ENCODE measurements at regions not wholly inside any gene's neighbourhood (a gene's known extent, or its start where the extent isn't known, plus 50 kb on each side); places are given as distances from the start of the nearest gene placed in this dataset.

- no peaks in the 10 kb centered on the region for H3K36me3 ChIP-seq (ENCODE audit: control insufficient read depth, insufficient read depth, low read length)
- POLR2A ChIA-PET: no interaction called here
Observed at GRCh38 chr3:87694678-87695077, 364.1 kb downstream of the CGGBP1 start.

More at GRCh38 chr3:87694678-87695077, 364.1 kb downstream of the CGGBP1 start:
- Histone ChIP-seq H3K27me3 (ENCODE audit: control insufficient read depth in 2 of 2, insufficient read depth in 2 of 2, low read length in 2 of 2) (no peaks in the 10 kb centered on the region), H2AFZ (ENCODE audit: low read depth, low read length) (no peak overlapping the region), H3K9me3 (replicated peaks; ENCODE audit: control insufficient read depth, insufficient read depth, low read depth, low read length) (no peaks in the 10 kb centered on the region), H3K27ac (ENCODE audit: extremely low read depth, low read depth, low read length) (no peak overlapping the region), H3K9me1 (ENCODE audit: control insufficient read depth, insufficient read depth, low read length) (no peaks in the 10 kb centered on the region), H3K4me2 (ENCODE audit: insufficient read depth, low read length) (no peak overlapping the region), H3K4me3 (no peak overlapping the region), H4K20me1 (replicated peaks; ENCODE audit: control insufficient read depth, insufficient read depth, low read length) (no peaks in the 10 kb centered on the region), H3K9ac (ENCODE audit: insufficient read depth in 1 of 2, low read depth in 2 of 2, low read length in 2 of 2) (no peak overlapping the region), H3K4me1 (replicated peaks in 1 of 2; ENCODE audit: control insufficient read depth in 2 of 2, insufficient read depth in 2 of 2, low read length in 2 of 2) (no peaks in the 10 kb centered on the region; a peak in 1 of 5 replicates), H3K79me2 (ENCODE audit: control insufficient read depth, insufficient read depth, low read length) (no peaks in the 10 kb centered on the region)
- ATAC-seq: no peak
- in situ Hi-C loops (cut with MboI): no loop called here
- 13% methylated on average over 2 of the region's 2 CpGs for WGBS (ENCODE audit: insufficient coverage, low coverage, missing lambda C conversion rate)
- intact Hi-C loops (cut with micrococcal nuclease): no loop called here
- TF ChIP-seq HNRNPL (IDR thresholded peaks at IDR 0.05; ENCODE audit: low read depth, low read length) (no peak), ZBTB1 (CRISPR knock-in tag; IDR thresholded peaks at IDR 0.05; ENCODE audit: borderline replicate concordance, low read depth) (no peak), SAFB (IDR thresholded peaks at IDR 0.05; ENCODE audit: borderline replicate concordance, low read depth, low read length) (no peak), KDM4B (IDR thresholded peaks at IDR 0.05; ENCODE audit: borderline replicate concordance in 2 of 2, low read depth in 1 of 2) (no peak), ZFP1 (CRISPR knock-in tag; IDR thresholded peaks at IDR 0.05) (no peak), HDAC8 (tag; IDR thresholded peaks at IDR 0.05) (no peak), CREB3L1 (IDR thresholded peaks at IDR 0.05; ENCODE audit: borderline replicate concordance, low read depth) (no peak), HES1 (IDR thresholded peaks at IDR 0.05; ENCODE audit: low read depth) (no peak), NR2C2 (CRISPR knock-in tag; IDR thresholded peaks at IDR 0.05) (no peak), NR2C2 (tag; IDR thresholded peaks at IDR 0.05) (no peak), FOXJ3 (CRISPR knock-in tag; IDR thresholded peaks at IDR 0.05) (no peak), TCF7 (IDR thresholded peaks at IDR 0.05; ENCODE audit: borderline replicate concordance) (no peak), HEY1 (CRISPR knock-in tag; IDR thresholded peaks at IDR 0.05; ENCODE audit: borderline replicate concordance) (no peak)
- TF ChIP-seq, protein P1, sequence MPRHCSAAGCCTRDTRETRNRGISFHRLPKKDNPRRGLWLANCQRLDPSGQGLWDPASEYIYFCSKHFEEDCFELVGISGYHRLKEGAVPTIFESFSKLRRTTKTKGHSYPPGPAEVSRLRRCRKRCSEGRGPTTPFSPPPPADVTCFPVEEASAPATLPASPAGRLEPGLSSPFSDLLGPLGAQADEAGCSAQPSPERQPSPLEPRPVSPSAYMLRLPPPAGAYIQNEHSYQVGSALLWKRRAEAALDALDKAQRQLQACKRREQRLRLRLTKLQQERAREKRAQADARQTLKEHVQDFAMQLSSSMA (CRISPR knock-in tag; IDR thresholded peaks at IDR 0.05): no peak
- TF ChIP-seq, protein P2, sequence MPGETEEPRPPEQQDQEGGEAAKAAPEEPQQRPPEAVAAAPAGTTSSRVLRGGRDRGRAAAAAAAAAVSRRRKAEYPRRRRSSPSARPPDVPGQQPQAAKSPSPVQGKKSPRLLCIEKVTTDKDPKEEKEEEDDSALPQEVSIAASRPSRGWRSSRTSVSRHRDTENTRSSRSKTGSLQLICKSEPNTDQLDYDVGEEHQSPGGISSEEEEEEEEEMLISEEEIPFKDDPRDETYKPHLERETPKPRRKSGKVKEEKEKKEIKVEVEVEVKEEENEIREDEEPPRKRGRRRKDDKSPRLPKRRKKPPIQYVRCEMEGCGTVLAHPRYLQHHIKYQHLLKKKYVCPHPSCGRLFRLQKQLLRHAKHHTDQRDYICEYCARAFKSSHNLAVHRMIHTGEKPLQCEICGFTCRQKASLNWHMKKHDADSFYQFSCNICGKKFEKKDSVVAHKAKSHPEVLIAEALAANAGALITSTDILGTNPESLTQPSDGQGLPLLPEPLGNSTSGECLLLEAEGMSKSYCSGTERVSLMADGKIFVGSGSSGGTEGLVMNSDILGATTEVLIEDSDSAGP (CRISPR knock-in tag; IDR thresholded peaks at IDR 0.05): no peak
- no TSS peak for BruUV-seq (replicated peaks)
- DNase-seq (ENCODE audit: extremely low read depth in 1 of 4, low spot score in 3 of 4): no peak
- CTCF ChIA-PET (ENCODE audit: low intra/inter-chr PET ratio): no interaction called here
- FAIRE-seq: no peak
